HG02763 (cell line): ENCODE measurements at regions not wholly inside any gene's neighbourhood (a gene's known extent, or its start where the extent isn't known, plus 50 kb on each side); places are given as distances from the start of the nearest gene placed in this dataset.
"Not testable (repeated sequence)": the region's sequence is repeated elsewhere in the genome, so short reads cannot be mapped to it uniquely, and the experiment has no call there.

Experiments used
- ATAC-seq: cut with Tn5 transposase; IDR thresholded peaks from one replicate; pipeline ENCODE4 v1.9.1; 2021; ENCODE audit warnings: mild to moderate bottlenecking, moderate library complexity; ENCODE audit not compliant: unreplicated experiment

- no peak for ATAC-seq
These were observed 150.5 kb upstream of the ELL2 start for GRCh38 chr5:96112123-96112670.

DNA sequence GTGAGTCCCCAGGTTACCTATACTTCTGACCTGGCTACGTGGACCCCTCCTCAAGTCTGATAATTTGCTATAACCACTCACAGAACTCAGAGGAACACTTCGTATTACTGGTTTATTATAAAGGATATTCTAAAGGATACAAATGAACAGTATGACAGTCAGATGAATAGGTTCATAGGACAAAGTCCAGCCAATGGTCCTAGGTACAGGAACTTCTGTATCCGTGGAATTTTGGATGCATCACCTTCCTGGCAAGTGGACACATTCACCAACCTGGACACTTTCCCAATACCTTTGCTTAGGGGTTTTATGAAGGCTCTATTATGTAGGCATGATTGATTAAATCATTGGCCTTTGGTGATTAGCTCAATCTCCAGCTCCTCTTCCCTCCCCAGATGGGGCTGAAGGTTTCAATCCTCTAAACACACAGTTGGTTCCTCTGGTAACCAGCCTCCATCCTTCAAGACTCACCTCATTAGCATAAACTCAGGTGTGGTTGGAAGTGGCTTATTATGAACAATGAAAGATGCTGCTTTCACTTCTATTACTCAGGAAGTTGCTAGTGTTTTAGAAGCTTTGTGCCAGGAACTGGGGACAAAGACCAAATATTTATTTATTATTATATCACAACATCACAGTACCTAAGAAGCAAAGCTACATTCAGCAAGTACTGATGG, 149.6 kb upstream of the ELL2 start:
- no peak for ATAC-seq

DNA sequence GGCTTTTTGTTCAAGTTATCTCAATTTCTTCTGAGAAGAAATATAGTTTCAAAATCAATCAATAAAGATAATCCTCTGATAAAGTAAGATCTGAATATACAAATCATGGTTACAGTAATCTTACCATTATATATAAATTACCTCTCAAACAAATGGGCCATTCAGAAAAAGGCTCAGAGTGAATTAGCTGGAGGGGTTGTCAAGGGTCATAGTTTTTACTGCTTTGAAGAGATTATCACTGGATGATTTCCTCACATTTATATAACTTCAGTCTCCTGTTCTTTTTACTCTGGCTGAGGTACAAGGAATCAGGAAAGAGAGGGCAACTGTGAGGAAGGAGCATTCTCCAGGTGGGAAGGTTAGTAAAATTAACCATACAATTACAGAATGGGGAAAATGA, 148.6 kb upstream of the ELL2 start:
- ATAC-seq, result no peak

DNA sequence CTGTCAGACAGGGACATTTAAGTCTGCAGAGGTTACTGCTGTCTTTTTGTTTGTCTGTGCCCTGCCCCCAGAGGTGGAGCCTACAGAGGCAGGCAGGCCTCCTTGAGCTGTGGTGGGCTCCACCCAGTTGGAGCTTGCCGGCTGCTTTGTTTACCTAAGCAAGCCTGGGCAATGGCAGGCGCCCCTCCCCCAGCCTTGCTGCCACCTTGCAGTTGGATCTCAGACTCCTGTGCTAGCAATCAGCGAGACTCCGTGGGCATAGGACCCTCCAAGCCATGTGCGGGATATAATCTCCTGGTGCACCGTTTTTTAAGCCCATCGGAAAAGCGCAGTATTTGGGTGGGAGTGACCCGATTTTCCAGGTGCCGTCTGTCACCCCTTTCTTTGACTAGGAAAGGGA, 147.0 kb upstream of the ELL2 start:
- ATAC-seq, result not testable (repeated sequence)

- ATAC-seq, result not testable (repeated sequence)
These were observed 142.2 kb upstream of the ELL2 start for GRCh38 chr5:96103829-96104228.

DNA sequence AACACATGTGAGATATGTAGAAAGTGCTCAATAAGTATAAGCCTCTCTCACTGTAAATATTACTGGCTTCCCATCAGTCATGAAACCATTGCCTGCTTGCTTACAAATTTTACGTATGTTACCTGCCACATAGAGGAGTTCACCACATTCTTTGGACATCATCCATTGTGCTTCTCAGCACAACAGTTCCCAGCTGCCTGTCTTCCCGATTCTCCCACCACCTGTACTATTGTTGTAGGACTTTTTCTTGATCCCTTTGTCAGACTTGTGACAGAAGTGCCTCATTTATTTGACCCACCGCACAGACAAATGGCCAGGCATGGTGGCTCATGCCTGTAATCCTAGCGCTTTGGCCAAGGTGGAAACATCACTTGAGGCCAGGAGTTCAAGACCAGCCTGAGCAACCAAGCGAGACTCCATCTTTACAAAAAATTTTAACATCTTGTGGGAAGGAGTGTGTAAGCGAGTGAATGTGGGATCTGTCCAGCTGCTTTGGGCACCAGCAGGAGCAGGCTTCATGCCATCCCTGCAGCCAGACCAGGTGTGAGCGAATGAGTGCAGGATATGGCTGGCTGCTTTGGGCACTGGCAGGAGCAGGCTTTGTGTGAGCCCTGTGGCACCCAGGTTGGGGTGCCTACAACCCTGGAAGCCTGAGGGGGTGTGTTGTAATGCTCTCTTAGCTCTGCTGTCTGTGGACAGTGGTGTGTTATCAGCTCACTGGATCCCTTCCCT, 139.9 kb upstream of the ELL2 start:
- no peak for ATAC-seq

DNA sequence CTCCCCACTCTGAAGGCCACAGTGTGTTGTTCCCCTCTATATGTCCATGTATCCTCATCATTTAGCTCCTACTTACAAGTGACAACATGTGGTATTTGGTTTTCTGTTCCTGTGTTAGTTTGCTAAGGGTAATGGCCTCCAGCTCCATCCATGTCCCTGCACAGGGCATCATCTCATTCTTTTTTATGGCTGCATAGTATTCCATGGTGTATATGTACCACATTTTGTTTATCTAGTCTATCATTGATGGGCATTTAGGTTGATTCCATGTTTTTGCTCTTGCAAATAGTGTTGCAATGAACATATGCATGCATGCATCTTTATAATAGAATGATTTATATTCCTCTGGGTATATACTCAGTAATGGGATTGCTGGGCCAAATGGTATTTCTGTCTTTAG, 135.8 kb upstream of the ELL2 start:
- ATAC-seq, result not testable (repeated sequence)

DNA sequence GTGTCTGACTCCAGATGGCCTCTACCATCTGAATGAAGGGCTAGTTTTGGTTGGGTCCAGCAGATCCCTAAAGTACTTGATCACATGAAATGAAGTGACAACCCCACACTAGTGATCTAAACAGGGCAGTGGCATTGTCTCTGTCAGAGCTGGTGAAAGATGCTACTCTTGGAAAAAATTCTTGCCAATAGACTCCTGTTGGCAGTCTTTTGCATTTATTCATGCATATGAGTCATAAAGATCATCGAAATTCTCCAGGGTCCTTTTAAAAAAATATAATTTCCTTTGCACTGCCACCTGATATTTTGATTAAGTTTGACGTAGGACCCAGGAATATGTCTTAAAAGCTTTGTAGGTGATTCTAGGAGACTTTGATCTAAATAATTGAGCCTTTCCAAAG, 135.1 kb upstream of the ELL2 start:
- no peak for ATAC-seq

- no peak for ATAC-seq
These were observed 133.3 kb upstream of the ELL2 start for GRCh38 chr5:96094904-96095303.

- no peak for ATAC-seq
These were observed 132.3 kb upstream of the ELL2 start for GRCh38 chr5:96093890-96094381.

DNA sequence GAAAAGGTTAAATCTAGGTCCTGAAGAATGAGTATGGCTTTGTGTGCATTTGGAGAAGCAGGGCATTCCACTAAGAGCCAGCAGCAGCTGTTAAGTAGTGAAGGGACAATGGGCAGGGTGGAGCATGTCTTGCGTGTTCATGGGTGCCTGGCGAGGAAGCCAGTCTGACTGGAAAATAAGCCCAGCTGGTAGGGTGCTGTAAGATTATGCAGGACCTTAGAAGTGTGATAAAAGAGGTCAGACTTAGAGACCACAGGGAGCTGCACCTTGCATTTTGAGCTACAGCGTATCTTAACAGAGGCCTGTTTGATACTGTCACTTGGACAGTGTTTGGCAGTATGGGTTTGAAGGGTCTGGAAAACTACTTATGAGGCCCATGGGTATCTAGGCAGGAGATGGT, 131.7 kb upstream of the ELL2 start:
- ATAC-seq, result no peak

- ATAC-seq, result no peak
These were observed 130.2 kb upstream of the ELL2 start for GRCh38 chr5:96091874-96092273.

GRCh38 chr5:96090215-96090614, 128.6 kb upstream of the ELL2 start:
- no peak for ATAC-seq

GRCh38 chr5:96088706-96089498, 127.3 kb upstream of the ELL2 start:
- no peak for ATAC-seq

DNA sequence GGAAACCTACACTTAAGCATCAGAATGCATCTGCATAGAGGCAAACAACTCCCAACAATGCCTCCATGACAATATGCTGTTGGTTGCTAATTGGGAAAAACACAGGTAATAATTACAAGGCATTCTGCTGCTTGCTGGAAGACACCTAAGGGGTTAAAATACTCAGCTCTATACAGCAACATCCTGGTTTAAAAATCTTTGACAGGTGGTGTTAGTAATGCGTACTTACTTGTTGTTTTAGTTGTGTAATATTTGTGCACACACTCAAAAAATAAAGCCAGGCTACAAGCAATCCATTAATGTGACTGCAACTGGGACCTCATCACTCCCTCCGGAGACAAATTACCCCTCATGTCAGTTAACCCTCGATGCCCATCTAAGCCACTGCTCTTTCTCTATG, 126.3 kb upstream of the ELL2 start:
- ATAC-seq, result no peak

GRCh38 chr5:96084874-96085506, 123.3 kb upstream of the ELL2 start:
- no peak for ATAC-seq

- no peak for ATAC-seq
These were observed 121.8 kb upstream of the ELL2 start for GRCh38 chr5:96083361-96083881.

GRCh38 chr5:96081276-96081858, 119.7 kb upstream of the ELL2 start:
- ATAC-seq, result no peak

GRCh38 chr5:96080557-96080956, 118.9 kb upstream of the ELL2 start:
- ATAC-seq, result no peak

- ATAC-seq, result no peak
These were observed 118.3 kb upstream of the ELL2 start for GRCh38 chr5:96079962-96080361.
